HCT116 (cell line): ENCODE measurements at regions not wholly inside any gene's neighbourhood (a gene's known extent, or its start where the extent isn't known, plus 50 kb on each side); places are given as distances from the start of the nearest gene placed in this dataset.

Experiments
- ATAC-seq: fragments of 200-7000 bp; cut with Tn5 transposase; 2 replicates; pipeline ENCODE4 v1.9.1; 2020; ENCODE audit warnings: mild to moderate bottlenecking, moderate library complexity
- BruUV-seq: library from RNA; stranded (reverse); fragments of 400-500 nt; replicated peaks from 2 replicates; lab custom pipeline; 2021; lab: Mats Ljungman, UMichigan
- CTCF ChIA-PET: fragments of 300-600 bp; sonication (Branson Sonifier 250); formaldehyde crosslinking; loops from one replicate; lab custom pipeline; 2021; ENCODE audit warnings: antibody characterized with exemption; lab: Charles Lee
- POLR2A ChIA-PET: fragments of 300-600, 350-600 bp; sonication (Branson Sonifier 250); formaldehyde crosslinking; loops from one replicate; lab custom pipeline; 2021; ENCODE audit warnings: antibody characterized with exemption; lab: Charles Lee
- RAD21 ChIA-PET, 2 experiments: fragments of 300-600 bp; sonication (Branson Sonifier 250); formaldehyde crosslinking; loops; one replicate each; lab custom pipeline; 2023; ENCODE audit warnings: low total read pairs in 2 of 2; ENCODE audit not compliant: uncharacterized antibody in 2 of 2, unreplicated experiment in 2 of 2, low non-redundant PET in 1 of 2; lab: Charles Lee
- DNase-seq: peaks from one replicate; pipeline ENCODE4 v3.0.0-alpha.2; 2010; ENCODE audit warnings: low read depth, low spot score
- H2AFZ ChIP-seq: fragments of 200-600 bp; shearing (Covaris generic), sonication (generic); 2 replicates; pipeline ENCODE4 v1.6.1; 2017; ENCODE audit warnings: low read depth, mixed run types, mixed read lengths, antibody characterized with exemption, low read length; ENCODE audit not compliant: poor library complexity, severe bottlenecking
- H3K27ac ChIP-seq: 2 replicates; pipeline ENCODE4 v1.5.1; 2012; ENCODE audit warnings: low read depth, low read length
- H3K27me3 ChIP-seq: fragments of 200-600 bp; sonication (generic); 2 replicates; pipeline ENCODE4 v1.6.1; 2016; ENCODE audit warnings: mixed run types, low read length, mixed read lengths; ENCODE audit not compliant: insufficient read depth
- H3K36me3 ChIP-seq, 2 experiments: fragments of 200-500 bp in 1 of 2; fragments of 200-600 bp in 1 of 2; sonication (Bioruptor generic) in 1 of 2; sonication (generic) in 1 of 2; 2 replicates each; pipeline versions ENCODE4 v1.5.1 to v1.6.1; 2014 to 2016; ENCODE audit warnings: low read length in 2 of 2, inconsistent platforms in 1 of 2, mixed read lengths in 1 of 2, mixed run types in 1 of 2; ENCODE audit not compliant: insufficient read depth in 2 of 2, control insufficient read depth in 1 of 2
- H3K4me1 ChIP-seq, 2 experiments: fragments of 200-600 bp in 1 of 2; sonication (generic) in 1 of 2; 2 replicates each; pipeline versions ENCODE4 v1.5.1 to v1.6.1; 2012 to 2017; ENCODE audit warnings: low read length in 2 of 2, inconsistent platforms in 1 of 2, mild to moderate bottlenecking in 1 of 2, mixed read lengths in 1 of 2, mixed run types in 1 of 2, moderate library complexity in 1 of 2; ENCODE audit not compliant: insufficient read depth in 2 of 2, control insufficient read depth in 1 of 2
- H3K4me2 ChIP-seq: fragments of 200-600 bp; sonication (generic); 2 replicates; pipeline ENCODE4 v1.6.1; 2017; ENCODE audit warnings: mixed run types, low read length, mixed read lengths
- H3K4me3 ChIP-seq, 2 experiments: fragments of 200-600 bp in 1 of 2; sonication (generic) in 1 of 2; replicated peaks in 1 of 2; 2 replicates each; pipeline ENCODE4 v1.5.1; 2011 to 2016; ENCODE audit warnings: low read length in 2 of 2, control low read depth in 1 of 2, low read depth in 1 of 2, mild to moderate bottlenecking in 1 of 2, mixed read lengths in 1 of 2, mixed run types in 1 of 2
- H3K79me2 ChIP-seq: fragments of 200-600 bp; sonication (generic); 2 replicates; pipeline ENCODE4 v1.6.1; 2017; ENCODE audit warnings: mild to moderate bottlenecking, mixed run types, low read length, moderate library complexity, mixed read lengths; ENCODE audit not compliant: insufficient read depth
- H3K9ac ChIP-seq: fragments of 200-600 bp; sonication (generic); 2 replicates; pipeline ENCODE4 v1.6.1; 2016; ENCODE audit warnings: low read length, mixed read lengths
- H3K9me2 ChIP-seq: fragments of 200-600 bp; sonication (generic), shearing (Covaris generic); 2 replicates; pipeline ENCODE4 v1.6.1; 2017; ENCODE audit warnings: mixed run types, mild to moderate bottlenecking, moderate library complexity; ENCODE audit not compliant: insufficient read depth
- H3K9me3 ChIP-seq, 2 experiments: fragments of 200-500 bp in 1 of 2; fragments of 200-600 bp in 1 of 2; sonication (Bioruptor generic) in 1 of 2; sonication (generic) in 1 of 2; 2 replicates each; pipeline ENCODE4 v1.6.1; 2014 to 2017; ENCODE audit warnings: low read length in 2 of 2, mixed read lengths in 2 of 2, inconsistent platforms in 1 of 2, low read depth in 1 of 2, mild to moderate bottlenecking in 1 of 2, mixed run types in 1 of 2, moderate library complexity in 1 of 2; ENCODE audit not compliant: control insufficient read depth in 1 of 2, insufficient read depth in 1 of 2
- H4K20me1 ChIP-seq: fragments of 200-600 bp; sonication (generic), shearing (Covaris generic); 2 replicates; pipeline ENCODE4 v1.6.1; 2017; ENCODE audit warnings: mixed run types, mild to moderate bottlenecking, moderate library complexity; ENCODE audit not compliant: insufficient read depth
- CBX3 ChIP-seq: IDR thresholded peaks from 2 replicates; pipeline ENCODE4 v1.6.1; 2012; ENCODE audit warnings: low read depth
- EGR1 ChIP-seq: IDR thresholded peaks from 2 replicates; pipeline ENCODE4 v1.6.1; 2012; ENCODE audit warnings: low read depth
- FOSL1 ChIP-seq: IDR thresholded peaks from 2 replicates; pipeline ENCODE4 v1.6.1; 2012; ENCODE audit warnings: low read depth
- SIN3A ChIP-seq: IDR thresholded peaks from 2 replicates; pipeline ENCODE4 v1.6.1; 2012; ENCODE audit warnings: low read depth
- TCF7L2 ChIP-seq: IDR thresholded peaks from 2 replicates; pipeline ENCODE4 v1.7.0; 2011; ENCODE audit warnings: borderline replicate concordance, inconsistent platforms; ENCODE audit not compliant: insufficient read depth, insufficient read length; ENCODE audit errors: extremely low read depth
- intact Hi-C: fragments of 100-400 bp; cut with micrococcal nuclease; formaldehyde crosslinking; loops from 2 replicates; pipeline ENCODE4 v1.10.0; 2022
- TF ChIP-seq, protein P1 (sequence below), 3 experiments: fragments of 200-600 bp in 1 of 3; sonication (generic) in 1 of 3; IDR thresholded peaks in 2 of 3; conservative IDR thresholded peaks in 1 of 3; 2 replicates each; pipeline ENCODE4 v1.5.1; 2012 to 2017; ENCODE audit warnings: low read depth in 2 of 3, low read length in 2 of 3, antibody characterized with exemption in 1 of 3, borderline replicate concordance in 1 of 3, control low read depth in 1 of 3, mild to moderate bottlenecking in 1 of 3, mixed read lengths in 1 of 3, mixed run types in 1 of 3, moderate library complexity in 1 of 3; ENCODE audit not compliant: insufficient read depth in 1 of 3

DNA sequence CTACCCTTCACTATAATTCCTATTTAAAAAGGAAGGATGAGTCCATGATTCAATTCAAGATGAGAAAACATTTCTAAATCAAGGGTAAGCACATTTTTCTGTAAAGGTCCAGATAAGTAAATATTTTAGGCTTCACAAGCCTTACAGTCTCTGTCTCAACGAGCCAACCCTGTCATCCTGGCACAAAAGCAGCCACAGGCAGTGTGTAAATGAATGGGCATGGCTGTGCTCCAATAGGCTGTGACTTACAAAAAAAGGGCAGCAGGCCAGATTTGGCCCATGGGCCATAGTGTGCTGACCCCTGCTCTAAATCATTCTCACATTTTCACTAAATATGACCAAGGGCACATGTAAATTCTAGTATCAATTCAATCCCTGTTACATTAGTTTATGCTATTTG is 200.4 kb downstream of the WNT5A start:
- Histone ChIP-seq H2AFZ (no peak overlapping the region), H3K4me1 (no peaks in the 10 kb centered on the region), H3K9me2 (no peaks in the 10 kb centered on the region), H3K9ac (no peak overlapping the region), H3K9me3 (peaks cover 0 to 18% of the 10 kb centered on the region in 2 experiments; a peak in 2 of 4 replicates), H3K27me3 (no peaks in the 10 kb centered on the region), H4K20me1 (no peaks in the 10 kb centered on the region), H3K27ac (no peak overlapping the region), H3K4me3 (no peak overlapping the region), H3K36me3 (no peaks in the 10 kb centered on the region), H3K4me2 (no peak overlapping the region), H3K79me2 (no peaks in the 10 kb centered on the region)
- ChIA-PET RAD21 (no interaction called here), CTCF (no interaction called here), POLR2A (no interaction called here)
- BruUV-seq, result no TSS peak
- no peak for DNase-seq
- intact Hi-C loops, result no loop called here
- TF ChIP-seq FOSL1, result no peak
- no peak for TF ChIP-seq CBX3
- no peak for ATAC-seq

DNA sequence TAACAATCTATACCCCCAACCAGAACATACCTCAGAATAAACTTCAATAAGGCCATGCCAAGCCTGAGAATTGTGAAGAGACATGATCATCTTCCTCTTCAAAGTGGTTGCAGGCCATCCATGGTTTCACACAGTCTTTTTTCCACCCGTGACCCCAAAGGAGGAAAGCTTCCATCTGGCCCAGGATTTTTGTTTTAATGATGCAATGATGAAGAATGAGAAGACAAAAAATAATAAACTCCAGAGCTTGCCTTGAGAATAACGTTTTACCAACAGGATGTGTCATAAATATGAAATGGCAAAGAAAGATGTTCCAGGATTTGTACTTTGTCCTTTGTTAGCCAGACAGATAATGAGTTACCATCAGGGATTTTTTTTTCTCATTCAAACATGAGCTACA is 201.9 kb downstream of the WNT5A start:
- TF ChIP-seq, protein P1, sequence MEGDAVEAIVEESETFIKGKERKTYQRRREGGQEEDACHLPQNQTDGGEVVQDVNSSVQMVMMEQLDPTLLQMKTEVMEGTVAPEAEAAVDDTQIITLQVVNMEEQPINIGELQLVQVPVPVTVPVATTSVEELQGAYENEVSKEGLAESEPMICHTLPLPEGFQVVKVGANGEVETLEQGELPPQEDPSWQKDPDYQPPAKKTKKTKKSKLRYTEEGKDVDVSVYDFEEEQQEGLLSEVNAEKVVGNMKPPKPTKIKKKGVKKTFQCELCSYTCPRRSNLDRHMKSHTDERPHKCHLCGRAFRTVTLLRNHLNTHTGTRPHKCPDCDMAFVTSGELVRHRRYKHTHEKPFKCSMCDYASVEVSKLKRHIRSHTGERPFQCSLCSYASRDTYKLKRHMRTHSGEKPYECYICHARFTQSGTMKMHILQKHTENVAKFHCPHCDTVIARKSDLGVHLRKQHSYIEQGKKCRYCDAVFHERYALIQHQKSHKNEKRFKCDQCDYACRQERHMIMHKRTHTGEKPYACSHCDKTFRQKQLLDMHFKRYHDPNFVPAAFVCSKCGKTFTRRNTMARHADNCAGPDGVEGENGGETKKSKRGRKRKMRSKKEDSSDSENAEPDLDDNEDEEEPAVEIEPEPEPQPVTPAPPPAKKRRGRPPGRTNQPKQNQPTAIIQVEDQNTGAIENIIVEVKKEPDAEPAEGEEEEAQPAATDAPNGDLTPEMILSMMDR (IDR thresholded peaks at IDR 0.05 in 2 of 3, conservative IDR thresholded peaks at IDR 0.05 in 1 of 3; ENCODE audit: borderline replicate concordance in 1 of 3, insufficient read depth in 1 of 3, low read depth in 2 of 3, low read length in 2 of 3), result no peak
- TF ChIP-seq CBX3 (no peak), TCF7L2 (no peak), SIN3A (no peak), EGR1 (no peak)
- TF ChIP-seq, all 23 proteins: peak for 0
- Histone ChIP-seq H3K4me3 (no peak overlapping the region), H3K36me3 (no peaks in the 10 kb centered on the region), H3K79me2 (no peaks in the 10 kb centered on the region), H4K20me1 (no peaks in the 10 kb centered on the region), H3K27ac (no peak overlapping the region), H3K9me2 (no peaks in the 10 kb centered on the region), H3K27me3 (no peaks in the 10 kb centered on the region), H2AFZ (no peak overlapping the region), H3K9me3 (peaks cover 0 to 15% of the 10 kb centered on the region in 2 experiments; a peak in 2 of 4 replicates), H3K9ac (no peak overlapping the region), H3K4me1 (no peaks in the 10 kb centered on the region), H3K4me2 (no peak overlapping the region)
- intact Hi-C loops, result no loop called here
- CTCF ChIA-PET, result no interaction called here
- no peak for ATAC-seq
- POLR2A ChIA-PET, result no interaction called here
- RAD21 ChIA-PET, result no interaction called here
- no peak for DNase-seq
- no TSS peak for BruUV-seq
